BLaER1 treated with 17β-estradiol and CSF1 and Interleukin-3, amounts not matched to agents 10 nM and 100 nM (cell line): ENCODE measurements at regions not wholly inside any gene's neighbourhood (a gene's known extent, or its start where the extent isn't known, plus 50 kb on each side); places are given as distances from the start of the nearest gene placed in this dataset.

Experiments
- H3K27ac ChIP-seq, 11 experiments: shearing (Covaris generic); formaldehyde crosslinking; 2 replicates each; pipeline ENCODE4 v1.8.1; 2022
- H3K27me3 ChIP-seq, 11 experiments: shearing (Covaris generic); formaldehyde crosslinking; 2 replicates each; pipeline ENCODE4 v1.8.1; 2022
- H3K36me3 ChIP-seq, 11 experiments: shearing (Covaris generic); formaldehyde crosslinking; 2 replicates each; pipeline ENCODE4 v1.8.1; 2022
- H3K4me1 ChIP-seq, 10 experiments: shearing (Covaris generic); formaldehyde crosslinking; 2 replicates each; pipeline ENCODE4 v1.8.1; 2022
- H3K4me2 ChIP-seq, 11 experiments: shearing (Covaris generic); formaldehyde crosslinking; 2 replicates each; pipeline ENCODE4 v1.8.1; 2022
- H3K4me3 ChIP-seq, 10 experiments: shearing (Covaris generic); formaldehyde crosslinking; 2 replicates each; pipeline ENCODE4 v1.8.1; 2022
- H3K9ac ChIP-seq, 11 experiments: shearing (Covaris generic); formaldehyde crosslinking; 2 replicates each; pipeline ENCODE4 v1.8.1; 2022
- H3K9me3 ChIP-seq, 11 experiments: shearing (Covaris generic); formaldehyde crosslinking; replicated peaks in 1 of 11; 2 replicates each; pipeline ENCODE4 v1.8.1; 2022
- H4K20me1 ChIP-seq, 11 experiments: shearing (Covaris generic); formaldehyde crosslinking; 2 replicates each; pipeline ENCODE4 v1.8.1; 2022
- Cebpa-rat ChIP-seq, 11 experiments: shearing (Covaris generic); IDR thresholded peaks; 2 replicates each; pipeline ENCODE4 v1.8.1; 2022

DNA sequence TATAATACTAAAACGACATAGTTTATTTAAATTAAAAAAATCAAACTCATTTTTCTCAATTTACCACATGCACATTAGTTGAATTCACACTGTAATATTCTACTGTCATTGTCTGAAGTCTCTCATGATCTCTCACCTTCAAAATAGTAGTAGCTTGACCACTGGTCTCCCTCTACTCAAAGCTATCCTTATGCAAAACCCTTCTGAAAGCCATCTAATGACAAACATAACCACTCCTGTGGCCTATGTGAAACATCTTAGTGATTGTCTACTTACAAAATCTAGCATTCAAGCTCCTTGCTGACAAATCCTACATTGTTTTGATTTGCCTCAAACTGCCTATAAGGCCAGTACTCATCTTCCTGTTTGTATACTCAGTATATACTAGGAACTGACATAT is 606.0 kb upstream of the GHITM start:
- peaks cover 9 to 20% (median 16%) of the 10 kb centered on the region in 11 experiments; a peak in 18 of 22 replicates for H3K9me3 ChIP-seq
- no peak overlapping the region for H3K27ac ChIP-seq
- no peak overlapping the region for H3K9ac ChIP-seq
- TF ChIP-seq Cebpa-rat (IDR thresholded peaks at IDR 0.05) = no peak
- H3K36me3 ChIP-seq = no peaks in the 10 kb centered on the region
- no peaks in the 10 kb centered on the region for H4K20me1 ChIP-seq
- H3K4me2 ChIP-seq = no peak overlapping the region
- H3K27me3 ChIP-seq = no peaks in the 10 kb centered on the region
- H3K4me1 ChIP-seq = no peaks in the 10 kb centered on the region
- H3K4me3 ChIP-seq = no peak overlapping the region

DNA sequence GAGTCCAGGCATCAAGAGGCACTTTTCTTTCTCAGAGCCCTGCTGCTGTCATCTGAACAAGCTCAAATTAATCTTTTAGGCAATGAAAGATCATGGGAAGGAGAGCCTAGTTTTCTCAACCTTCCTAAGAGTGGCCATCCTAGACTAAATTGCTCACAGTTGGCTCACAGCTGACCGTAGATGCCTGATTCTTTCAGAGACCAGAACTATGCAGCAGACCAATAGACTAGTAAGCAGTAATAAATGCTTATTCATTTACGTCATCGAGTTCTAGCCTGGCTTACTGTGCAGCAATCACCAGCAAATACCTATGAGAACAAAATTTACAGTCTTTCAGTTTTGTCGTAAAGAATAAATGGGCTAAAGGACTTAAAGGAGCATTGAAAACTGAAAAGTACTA is 602.9 kb upstream of the GHITM start:
- Histone ChIP-seq H3K27me3 (no peaks in the 10 kb centered on the region), H3K4me3 (no peak overlapping the region), H3K4me1 (peaks cover 8 to 28% (median 25%) of the 10 kb centered on the region in 10 experiments; a peak in 19 of 20 replicates), H4K20me1 (no peaks in the 10 kb centered on the region), H3K36me3 (no peaks in the 10 kb centered on the region), H3K27ac (no peak overlapping the region), H3K9me3 (no peaks in the 10 kb centered on the region), H3K4me2 (no peak overlapping the region), H3K9ac (no peak overlapping the region)
- TF ChIP-seq Cebpa-rat (IDR thresholded peaks at IDR 0.05) = no peak

GRCh38 chr10:83538047-83538446 is 601.3 kb upstream of the GHITM start:
- no peak overlapping the region for H3K4me3 ChIP-seq
- no peak overlapping the region for H3K4me2 ChIP-seq
- H3K4me1 ChIP-seq = peaks cover 8 to 41% (median 32%) of the 10 kb centered on the region in 10 experiments; a peak in 19 of 20 replicates
- no peaks in the 10 kb centered on the region for H3K9me3 ChIP-seq
- no peaks in the 10 kb centered on the region for H3K27me3 ChIP-seq
- no peak for TF ChIP-seq Cebpa-rat (IDR thresholded peaks at IDR 0.05)
- no peak overlapping the region for H3K27ac ChIP-seq
- no peak overlapping the region for H3K9ac ChIP-seq
- H4K20me1 ChIP-seq = no peaks in the 10 kb centered on the region
- H3K36me3 ChIP-seq = no peaks in the 10 kb centered on the region

DNA sequence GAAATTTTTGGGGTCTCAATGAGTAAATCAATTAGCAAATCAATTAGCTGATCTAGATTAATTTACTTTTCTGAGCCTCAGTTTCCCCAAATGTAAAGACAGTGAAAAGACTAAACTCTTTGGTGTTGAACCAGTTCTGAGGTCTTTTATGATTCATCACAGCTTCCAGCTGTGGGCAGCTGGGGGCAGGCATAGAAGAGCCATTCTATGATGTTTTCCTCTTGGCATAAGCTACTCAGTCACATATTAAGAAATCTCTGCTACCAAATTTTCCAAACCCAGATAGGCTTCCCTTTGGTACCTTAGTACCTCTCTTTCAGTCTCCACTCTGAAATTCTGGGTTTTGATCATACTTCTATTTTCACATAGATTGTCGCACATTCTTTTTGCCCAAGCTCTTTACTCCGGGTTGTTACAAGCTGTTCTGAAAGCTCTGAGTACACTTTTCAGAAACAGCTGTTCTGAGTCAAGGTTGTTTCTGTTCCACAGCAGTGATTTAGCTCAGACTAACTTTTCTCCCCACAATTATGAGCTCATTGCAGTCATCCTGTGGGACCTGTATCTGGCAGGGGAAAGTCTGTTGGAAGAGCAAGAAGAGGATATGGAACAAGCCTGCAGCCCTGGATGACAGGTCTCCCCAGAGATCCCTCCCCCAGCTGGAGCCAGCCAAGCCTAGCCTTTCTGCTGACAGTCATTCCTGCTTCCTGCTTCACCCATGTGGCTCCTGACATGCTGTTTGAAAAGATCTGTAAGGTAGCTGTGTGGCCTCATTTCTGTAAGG is 599.6 kb upstream of the GHITM start:
- Histone ChIP-seq H3K27ac (peak overlapping the region in 4 of 11 experiments; percentile 16 to 44 (median 38); a peak in 6 of 22 replicates), H3K27me3 (no peaks in the 10 kb centered on the region), H3K4me2 (peak overlapping the region; percentile 3 to 70 (median 51)), H3K4me1 (peaks cover 8 to 48% (median 35%) of the 10 kb centered on the region in 10 experiments; a peak in 19 of 20 replicates), H3K9ac (no peak overlapping the region), H3K36me3 (no peaks in the 10 kb centered on the region), H3K9me3 (no peaks in the 10 kb centered on the region), H4K20me1 (no peaks in the 10 kb centered on the region), H3K4me3 (no peak overlapping the region)
- TF ChIP-seq Cebpa-rat (IDR thresholded peaks at IDR 0.05) = no peak

- Histone ChIP-seq H3K9me3 (no peaks in the 10 kb centered on the region), H3K27ac (peak overlapping the region in 3 of 11 experiments; percentile 3 to 41 (median 13); a peak in 2 of 22 replicates), H3K4me1 (peaks cover 10 to 59% (median 44%) of the 10 kb centered on the region in 10 experiments), H4K20me1 (no peaks in the 10 kb centered on the region), H3K36me3 (no peaks in the 10 kb centered on the region), H3K4me3 (no peak overlapping the region), H3K9ac (no peak overlapping the region), H3K4me2 (peak overlapping the region in 6 of 11 experiments; percentile 25 to 70 (median 48); a peak in 11 of 22 replicates), H3K27me3 (no peaks in the 10 kb centered on the region)
- TF ChIP-seq Cebpa-rat (IDR thresholded peaks at IDR 0.05) = no peak
Measured at GRCh38 chr10:83541046-83541445, 598.3 kb upstream of the GHITM start.

DNA sequence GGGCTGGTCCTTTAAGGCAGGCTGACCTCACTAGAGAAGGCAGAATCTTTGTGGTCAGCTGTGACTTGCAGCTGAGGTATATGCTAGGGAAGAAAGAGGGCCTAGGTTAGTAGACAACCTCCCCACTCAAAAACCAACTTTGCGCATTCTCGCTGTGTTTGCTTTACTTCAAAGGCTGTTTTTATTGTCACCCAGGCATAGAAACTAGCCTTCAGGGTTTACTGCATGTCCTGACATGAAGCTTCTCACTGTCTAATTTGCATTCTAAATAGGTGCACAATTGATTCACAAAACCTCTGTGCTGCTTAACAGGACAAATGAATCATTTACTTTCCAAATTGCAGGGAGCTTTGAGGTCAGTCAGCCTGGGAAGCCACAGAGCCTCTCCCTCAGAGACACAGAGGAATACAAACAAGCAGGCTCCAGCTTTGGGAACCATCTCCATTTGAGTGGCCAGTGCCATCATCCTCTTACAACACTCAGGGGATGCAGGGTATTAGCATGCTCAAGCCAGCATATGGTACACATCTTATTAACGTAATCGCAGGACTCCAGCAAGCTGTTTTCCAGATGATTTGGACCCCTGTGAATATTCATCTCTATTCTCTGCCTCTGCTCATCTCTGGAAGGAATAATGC is 596.4 kb upstream of the GHITM start:
- Histone ChIP-seq H3K4me1 (peaks cover 14 to 73% (median 51%) of the 10 kb centered on the region in 10 experiments), H3K9ac (no peak overlapping the region), H3K36me3 (no peaks in the 10 kb centered on the region), H3K27ac (no peak overlapping the region), H3K4me2 (peak overlapping the region in 6 of 11 experiments; percentile 0 to 50 (median 24); a peak in 8 of 22 replicates), H4K20me1 (no peaks in the 10 kb centered on the region), H3K27me3 (no peaks in the 10 kb centered on the region), H3K4me3 (no peak overlapping the region), H3K9me3 (no peaks in the 10 kb centered on the region)
- no peak for TF ChIP-seq Cebpa-rat (IDR thresholded peaks at IDR 0.05)

GRCh38 chr10:83543691-83544462 is 595.4 kb upstream of the GHITM start:
- Histone ChIP-seq H3K9me3 (0 out of 22 replicates have a peak, but pooled peaks cover 0 to 3% (median 0%) of the 10 kb centered on the region in 11 experiments), H3K4me1 (peaks cover 14 to 72% (median 50%) of the 10 kb centered on the region in 10 experiments), H3K9ac (no peak overlapping the region), H4K20me1 (no peaks in the 10 kb centered on the region), H3K27ac (no peak overlapping the region), H3K36me3 (no peaks in the 10 kb centered on the region), H3K27me3 (no peaks in the 10 kb centered on the region), H3K4me2 (peak overlapping the region in 1 of 11 experiments; percentile 18; a peak in 1 of 22 replicates), H3K4me3 (no peak overlapping the region)
- no peak for TF ChIP-seq Cebpa-rat (IDR thresholded peaks at IDR 0.05)

GRCh38 chr10:83545901-83546391 is 593.4 kb upstream of the GHITM start:
- Histone ChIP-seq H3K27ac (no peak overlapping the region), H3K9me3 (peaks cover 0 to 8% (median 3%) of the 10 kb centered on the region in 11 experiments; a peak in 5 of 22 replicates), H3K9ac (peak overlapping the region in 1 of 11 experiments; percentile 0; a peak in 1 of 22 replicates), H4K20me1 (no peaks in the 10 kb centered on the region), H3K4me2 (peak overlapping the region in 9 of 11 experiments; percentile 8 to 82 (median 68); a peak in 16 of 22 replicates), H3K27me3 (no peaks in the 10 kb centered on the region), H3K4me3 (peak overlapping the region in 1 of 10 experiments; percentile 4; a peak in 2 of 20 replicates), H3K36me3 (no peaks in the 10 kb centered on the region), H3K4me1 (peaks cover 5 to 51% (median 30%) of the 10 kb centered on the region in 10 experiments; a peak in 19 of 20 replicates)
- TF ChIP-seq Cebpa-rat (IDR thresholded peaks at IDR 0.05) = peak in 1 of 11 experiments; percentile 18; a peak in 1 of 22 replicates
